Large intestine (tissue), 3 donors: ENCODE measurements at regions not wholly inside any gene's neighbourhood (a gene's known extent, or its start where the extent isn't known, plus 50 kb on each side); places are given as distances from the start of the nearest gene placed in this dataset.

Source experiments
- DNase-seq, 2 donors: peaks; one replicate each; pipeline versions ENCODE4 v3.0.0 to v3.0.0-alpha.2; 2013
- H3K27ac ChIP-seq: one replicate; pipeline ENCODE4 v1.5.1; 2013; ENCODE audit warnings: low read length
- H3K27me3 ChIP-seq: 2 replicates; pipeline ENCODE4 v1.6.1; 2013; ENCODE audit warnings: low read length; ENCODE audit not compliant: control insufficient read depth, insufficient read depth
- H3K36me3 ChIP-seq: 2 replicates; pipeline ENCODE4 v1.6.1; 2013; ENCODE audit warnings: low read length; ENCODE audit not compliant: control insufficient read depth, insufficient read depth
- H3K4me1 ChIP-seq: one replicate; pipeline ENCODE4 v1.6.1; 2013; ENCODE audit warnings: low read length; ENCODE audit not compliant: control insufficient read depth, insufficient read depth
- H3K4me3 ChIP-seq: one replicate; pipeline ENCODE4 v1.5.1; 2013; ENCODE audit warnings: low read length
- H3K9me3 ChIP-seq: one replicate; pipeline ENCODE4 v1.6.1; 2013; ENCODE audit warnings: mild to moderate bottlenecking, low read depth, low read length, moderate library complexity; ENCODE audit not compliant: control insufficient read depth
- WGBS: methylation state at CpG from one replicate; pipeline ENCODE4 v1.1.5; 2013; ENCODE audit warnings: low lambda C conversion rate; ENCODE audit not compliant: insufficient coverage; 5-methylcytosine and 5-hydroxymethylcytosine counted together

DNA sequence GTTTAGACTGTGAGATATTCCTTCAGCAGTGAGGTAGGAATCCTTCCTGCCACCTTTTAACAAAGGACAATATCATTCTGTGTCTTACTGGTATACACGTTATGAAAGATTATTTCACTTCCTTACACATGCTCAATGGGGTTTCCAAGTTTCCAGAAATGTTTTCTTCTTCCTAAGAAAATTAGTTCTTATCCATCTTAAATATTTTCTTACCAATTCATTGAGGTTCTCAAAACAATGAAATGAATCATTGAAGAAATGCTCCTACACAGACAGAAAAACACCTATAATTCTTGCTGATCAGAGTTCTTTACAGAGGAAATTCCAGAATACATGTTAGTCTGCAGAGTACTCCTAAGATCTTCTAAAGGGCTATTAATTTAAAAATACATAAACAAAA, 51.4 kb upstream of the SEC61G start:
- DNase-seq, result no peak
- H3K27ac ChIP-seq, result no peak overlapping the region
- no peaks in the 10 kb centered on the region for H3K36me3 ChIP-seq
- H3K9me3 ChIP-seq, result no peaks in the 10 kb centered on the region
- H3K4me1 ChIP-seq, result no peaks in the 10 kb centered on the region
- whole genome bisulfite sequencing, result 100% methylated on average over 1 of the region's 1 CpG
- H3K4me3 ChIP-seq, result no peak overlapping the region
- H3K27me3 ChIP-seq, result no peaks in the 10 kb centered on the region

DNA sequence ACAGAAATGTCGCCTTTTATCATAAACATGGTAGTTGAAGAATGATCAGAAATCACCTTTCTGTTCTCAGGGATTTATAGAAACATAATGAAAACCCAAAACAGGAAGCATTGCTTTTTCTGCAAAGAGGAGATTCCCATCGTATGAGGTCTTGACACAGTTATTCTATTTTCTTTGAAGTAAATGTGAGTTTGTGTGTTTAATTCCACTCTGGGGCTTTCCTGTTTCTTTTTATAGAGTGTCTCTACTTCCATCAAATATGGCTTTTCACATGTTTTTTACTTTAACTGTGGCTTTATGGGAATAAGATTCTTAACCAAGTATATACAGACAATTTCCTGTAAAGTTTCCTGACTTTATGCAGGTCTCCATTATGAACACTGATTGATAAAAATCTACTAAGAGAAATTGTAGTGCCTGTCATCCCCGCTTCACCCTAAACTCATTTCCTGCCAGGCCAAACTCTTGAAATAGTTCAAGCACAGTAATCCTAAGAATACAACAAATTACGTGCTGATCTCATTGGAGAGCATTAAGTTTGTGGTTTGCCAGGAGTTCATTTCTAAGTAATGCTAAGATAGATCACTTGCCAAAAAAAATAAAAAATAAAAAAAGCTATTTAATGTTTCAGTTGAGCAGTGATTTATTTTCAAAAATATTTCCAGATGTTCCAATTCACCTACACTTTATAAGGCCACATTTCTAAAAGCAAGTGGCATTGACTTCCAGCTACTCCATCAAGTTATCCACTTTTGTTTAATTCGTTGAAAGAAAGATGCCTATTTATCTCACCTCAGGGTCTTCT, 52.2 kb upstream of the SEC61G start:
- DNase-seq, result no peak

DNA sequence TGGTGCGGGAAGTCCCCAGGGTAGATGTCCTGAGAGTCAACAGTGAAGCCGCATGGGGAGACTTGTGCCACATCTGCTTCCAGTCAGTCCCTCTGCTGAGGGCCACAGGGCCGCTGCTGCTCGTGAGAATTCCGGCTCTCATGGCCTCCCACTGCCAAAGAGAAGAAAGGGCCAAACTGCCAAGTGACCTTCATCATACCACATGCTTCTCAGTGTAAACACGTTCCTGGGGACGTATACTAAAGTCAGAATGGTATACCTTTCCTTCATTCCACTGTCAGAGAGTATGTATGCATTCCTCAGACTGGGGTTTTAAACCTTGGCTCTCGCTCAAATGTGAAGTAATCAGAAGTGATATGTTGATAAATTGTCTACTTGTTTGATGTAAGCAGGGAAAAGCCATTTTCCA, 52.8 kb upstream of the SEC61G start:
- H3K27me3 ChIP-seq, result no peaks in the 10 kb centered on the region
- H3K4me3 ChIP-seq, result no peak overlapping the region
- DNase-seq, result no peak
- no peaks in the 10 kb centered on the region for H3K36me3 ChIP-seq
- no peak overlapping the region for H3K27ac ChIP-seq
- H3K4me1 ChIP-seq, result no peaks in the 10 kb centered on the region
- no peaks in the 10 kb centered on the region for H3K9me3 ChIP-seq
- WGBS, result no CpG with 5 or more reads among the region's 8 CpGs

More for the DNA sequence above, 52.2 kb upstream of the SEC61G start:
- H3K27me3 ChIP-seq, result no peaks in the 10 kb centered on the region
- 75% methylated on average over 1 of the region's 5 CpGs for WGBS
- H3K36me3 ChIP-seq, result no peaks in the 10 kb centered on the region
- H3K4me1 ChIP-seq, result no peaks in the 10 kb centered on the region
- no peaks in the 10 kb centered on the region for H3K9me3 ChIP-seq
- no peak overlapping the region for H3K4me3 ChIP-seq
- H3K27ac ChIP-seq, result no peak overlapping the region

DNA sequence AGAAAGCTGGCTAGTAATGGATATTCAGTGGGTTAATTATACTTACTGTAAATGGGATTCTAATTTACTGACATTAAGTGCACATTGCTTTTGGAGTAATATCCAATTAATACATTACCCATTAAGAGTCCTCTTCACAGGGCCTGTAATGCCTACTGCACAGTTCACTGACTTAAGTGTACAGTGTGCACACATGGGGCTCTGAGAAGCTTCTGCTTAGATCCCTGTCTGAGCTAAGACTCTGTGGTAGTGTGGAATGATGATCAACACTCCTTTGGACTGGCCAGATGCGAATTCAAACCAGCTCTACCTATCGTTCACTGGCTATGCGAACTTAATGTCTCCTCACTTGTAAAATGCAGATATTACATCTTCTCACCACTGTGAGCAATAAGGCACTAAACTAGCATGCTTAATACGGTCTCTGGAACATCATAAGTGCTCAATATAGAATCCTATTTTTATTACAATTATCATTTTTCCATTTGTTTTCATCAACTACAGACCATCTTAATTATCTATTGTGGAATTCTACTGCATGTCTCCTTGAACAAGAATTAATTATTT, 53.8 kb upstream of the SEC61G start:
- peaks cover 3% of the 10 kb centered on the region for H3K27me3 ChIP-seq
- no peaks in the 10 kb centered on the region for H3K9me3 ChIP-seq
- whole genome bisulfite sequencing, result 86% methylated on average over 1 of the region's 4 CpGs
- H3K36me3 ChIP-seq, result no peaks in the 10 kb centered on the region
- no peak for DNase-seq
- no peak overlapping the region for H3K4me3 ChIP-seq
- H3K27ac ChIP-seq, result no peak overlapping the region
- H3K4me1 ChIP-seq, result no peaks in the 10 kb centered on the region

DNA sequence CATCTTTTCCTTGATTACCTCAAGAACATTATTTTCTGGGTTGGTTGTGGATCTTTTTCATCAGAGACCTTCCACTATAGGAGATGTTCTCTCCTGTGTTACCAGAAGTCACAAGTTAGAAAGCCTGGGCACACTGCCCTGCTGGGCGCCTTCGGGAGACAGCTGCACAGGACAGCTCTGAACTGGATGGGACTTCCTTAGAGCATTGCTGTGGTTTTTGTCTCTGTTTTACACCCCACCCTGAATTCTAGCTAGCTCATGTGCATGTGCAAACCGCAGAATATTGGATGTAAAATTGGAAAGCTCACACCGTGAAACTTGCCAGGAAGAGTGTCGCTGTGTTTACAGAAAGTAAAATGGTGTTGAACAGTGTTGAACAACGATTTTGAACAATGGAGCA, 54.4 kb upstream of the SEC61G start:
- WGBS, result no CpG with 5 or more reads among the region's 6 CpGs
- Histone ChIP-seq H3K4me3 (no peak overlapping the region), H3K9me3 (no peaks in the 10 kb centered on the region), H3K4me1 (no peaks in the 10 kb centered on the region), H3K27me3 (peaks cover 3% of the 10 kb centered on the region), H3K27ac (no peak overlapping the region), H3K36me3 (no peaks in the 10 kb centered on the region)
- DNase-seq, result no peak

DNA sequence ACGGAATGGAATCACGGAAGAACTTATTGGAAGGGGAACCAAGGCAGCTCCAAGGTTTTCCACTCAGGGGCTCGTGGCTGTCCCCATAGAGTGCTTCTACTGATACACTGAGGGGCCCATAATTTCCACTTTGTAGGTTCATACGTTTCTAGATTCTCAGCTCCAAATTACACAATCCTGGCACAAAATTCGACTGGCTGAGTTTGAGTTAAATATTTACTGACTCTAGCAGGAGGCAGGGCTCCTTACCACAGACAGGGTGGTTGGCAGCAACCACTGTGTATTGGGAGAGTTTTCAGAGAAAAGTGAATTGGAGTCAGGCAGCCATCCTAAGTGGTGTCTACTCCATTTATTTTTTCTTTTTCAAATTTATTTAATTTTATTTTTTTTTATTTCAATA, 55.4 kb upstream of the SEC61G start:
- no peaks in the 10 kb centered on the region for H3K4me1 ChIP-seq
- H3K36me3 ChIP-seq, result no peaks in the 10 kb centered on the region
- H3K9me3 ChIP-seq, result no peaks in the 10 kb centered on the region
- 100% methylated on average over 1 of the region's 5 CpGs for WGBS
- no peak overlapping the region for H3K27ac ChIP-seq
- DNase-seq, result no peak
- peaks cover 3% of the 10 kb centered on the region for H3K27me3 ChIP-seq
- H3K4me3 ChIP-seq, result no peak overlapping the region

DNA sequence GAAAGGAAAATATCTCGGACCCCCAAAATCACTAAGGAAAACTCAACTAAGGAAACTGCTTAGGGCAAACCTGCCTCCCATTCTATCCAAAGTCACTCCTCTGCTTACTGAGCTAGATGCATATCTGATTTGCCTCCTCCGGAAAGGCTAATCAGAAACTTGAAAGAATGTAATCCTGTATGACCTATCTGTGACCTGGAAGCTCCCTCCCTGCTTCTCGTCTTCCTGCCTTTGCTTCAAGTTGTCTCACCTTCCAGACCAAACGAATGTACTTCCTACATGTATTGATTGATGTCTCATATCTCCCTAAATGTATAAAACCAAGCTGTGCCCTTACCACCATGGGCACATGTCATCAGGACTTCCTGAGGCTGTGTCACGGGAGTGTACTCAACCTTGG, 58.1 kb upstream of the SEC61G start:
- Histone ChIP-seq H3K4me3 (no peak overlapping the region), H3K36me3 (no peaks in the 10 kb centered on the region), H3K27ac (no peak overlapping the region), H3K9me3 (no peaks in the 10 kb centered on the region), H3K4me1 (no peaks in the 10 kb centered on the region), H3K27me3 (peaks cover 3% of the 10 kb centered on the region)
- no CpG with 5 or more reads among the region's 5 CpGs for WGBS
- DNase-seq, result no peak

DNA sequence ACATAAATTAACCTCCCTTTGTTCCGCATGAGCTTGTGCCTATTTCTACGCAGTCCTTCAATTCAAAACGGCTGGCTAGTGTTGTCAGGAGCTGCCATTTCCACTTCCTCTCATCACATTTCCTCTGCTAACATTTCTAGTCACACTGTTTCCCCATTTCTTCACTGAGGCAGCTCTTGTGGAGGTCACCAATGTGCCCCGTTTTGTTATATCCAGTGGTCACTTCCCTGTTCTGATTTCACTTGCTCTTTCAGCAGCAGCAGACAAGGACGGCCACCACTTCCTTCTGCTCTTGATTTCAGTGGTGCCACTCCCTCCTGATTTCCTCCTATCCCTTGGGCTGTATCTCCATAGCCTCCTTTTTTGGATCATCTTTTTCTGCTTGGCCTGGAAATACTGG, 64.8 kb upstream of the SEC61G start:
- no peak overlapping the region for H3K4me3 ChIP-seq
- no peaks in the 10 kb centered on the region for H3K9me3 ChIP-seq
- peak; percentile 6 to 13 for DNase-seq
- 70% methylated on average over 2 of the region's 5 CpGs for WGBS
- no peaks in the 10 kb centered on the region for H3K27me3 ChIP-seq
- no peaks in the 10 kb centered on the region for H3K36me3 ChIP-seq
- H3K27ac ChIP-seq, result no peak overlapping the region
- no peaks in the 10 kb centered on the region for H3K4me1 ChIP-seq

DNA sequence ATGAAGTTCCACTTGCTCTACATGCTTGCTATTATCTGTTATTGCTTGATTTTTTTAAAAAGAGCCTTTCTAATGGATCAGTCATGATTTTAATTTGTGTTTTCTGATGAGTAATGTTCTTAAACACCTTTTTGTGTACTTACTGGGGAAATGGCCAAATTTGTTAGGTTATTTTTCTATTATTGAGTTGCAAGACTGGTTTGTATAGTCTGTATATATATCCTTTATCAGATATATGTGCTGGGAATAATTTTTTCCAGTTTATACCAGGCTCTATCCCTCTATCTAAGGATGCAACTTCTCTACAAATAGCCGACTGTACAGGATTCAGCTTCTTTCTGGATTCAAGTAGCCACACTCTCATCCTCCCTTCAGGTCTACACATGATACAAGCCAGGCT, 65.6 kb upstream of the SEC61G start:
- H3K4me3 ChIP-seq, result no peak overlapping the region
- WGBS, result no CpG with 5 or more reads among the region's 1 CpG

DNA sequence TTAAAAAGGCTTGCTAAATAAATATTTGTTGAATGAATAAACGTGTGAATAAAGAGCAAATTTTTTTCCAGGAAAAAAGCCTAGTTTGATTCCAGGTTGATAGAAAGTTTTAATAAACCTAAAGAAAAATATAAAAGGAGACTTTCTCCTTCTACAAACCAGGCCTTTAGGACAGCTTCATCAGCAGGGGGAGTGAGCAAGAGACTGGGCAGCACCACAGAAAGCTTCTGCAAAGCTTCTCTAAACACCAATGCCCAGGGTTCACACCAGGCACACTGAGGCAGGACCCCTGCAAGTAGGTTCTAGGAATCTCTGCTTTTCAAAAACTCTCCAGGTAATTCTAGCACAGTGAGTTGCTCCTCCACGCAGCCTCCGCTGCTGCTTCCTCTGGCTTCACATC, 66.4 kb upstream of the SEC61G start:
- 29% methylated on average over 1 of the region's 3 CpGs for WGBS
- Histone ChIP-seq H3K36me3 (no peaks in the 10 kb centered on the region), H3K4me3 (no peak overlapping the region), H3K9me3 (no peaks in the 10 kb centered on the region), H3K27ac (no peak overlapping the region), H3K4me1 (no peaks in the 10 kb centered on the region), H3K27me3 (no peaks in the 10 kb centered on the region)
- DNase-seq, result no peak

More for the DNA sequence above, 65.6 kb upstream of the SEC61G start:
- Histone ChIP-seq H3K27me3 (no peaks in the 10 kb centered on the region), H3K4me1 (no peaks in the 10 kb centered on the region), H3K27ac (no peak overlapping the region), H3K9me3 (no peaks in the 10 kb centered on the region), H3K36me3 (no peaks in the 10 kb centered on the region)
- DNase-seq, result no peak

DNA sequence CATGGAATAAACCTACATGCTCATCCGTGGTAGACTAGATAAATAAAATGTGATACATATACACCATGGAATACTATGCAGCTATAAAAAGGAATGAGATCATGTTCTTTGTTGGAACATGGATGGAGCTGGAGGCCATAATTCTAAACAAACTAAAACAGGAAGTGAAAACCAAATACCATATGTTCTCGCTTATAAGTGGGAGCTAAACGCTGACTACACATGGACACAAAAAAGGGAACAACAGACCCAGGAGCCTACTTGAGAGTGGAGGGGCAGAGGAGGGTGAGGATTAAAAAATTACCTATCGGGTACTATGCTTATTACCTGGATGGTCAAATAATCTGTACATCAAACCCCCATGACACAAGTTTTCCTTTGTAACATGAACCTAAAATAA, 68.7 kb upstream of the SEC61G start:
- H3K9me3 ChIP-seq, result no peaks in the 10 kb centered on the region
- no peak overlapping the region for H3K4me3 ChIP-seq
- H3K27me3 ChIP-seq, result peaks cover 2% of the 10 kb centered on the region
- H3K4me1 ChIP-seq, result no peaks in the 10 kb centered on the region
- no peaks in the 10 kb centered on the region for H3K36me3 ChIP-seq
- WGBS, result 70% methylated on average over 2 of the region's 4 CpGs
- DNase-seq, result no peak
- no peak overlapping the region for H3K27ac ChIP-seq
